Naive thymus-derived CD8-positive, alpha-beta T cell (primary cell): ENCODE measurements at regions not wholly inside any gene's neighbourhood (a gene's known extent, or its start where the extent isn't known, plus 50 kb on each side); places are given as distances from the start of the nearest gene placed in this dataset.
A peak's percentile ranks its signal among the peaks of the same experiment; 100 is the strongest.

ENCODE experiments used
- ATAC-seq, 2 donors: fragments of 150-1000 bp; cut with Tn5 transposase in 1 of 2; sonication (Bioruptor Pico), chemical (Tn5 transposase) in 1 of 2; 1 replicate in 1 of 2; 2 replicates in 1 of 2; pipeline ENCODE4 v1.10.0; 2021; ENCODE audit warnings: mild to moderate bottlenecking in 2 of 2, moderate library complexity in 2 of 2
- POLR2A ChIA-PET: fragments of 350-600 bp; sonication (Branson Sonifier 250); formaldehyde crosslinking; loops from one replicate; lab custom pipeline; 2021; ENCODE audit warnings: antibody characterized with exemption; lab: Charles Lee
- DNase-seq, 10 donors: peaks; one replicate each; pipeline versions ENCODE4 v3.0.0 to v3.0.0-alpha.2; 2020 to 2022
- H3K27ac Mint-ChIP-seq, 10 donors: one replicate each; pipeline ENCODE4 v1.8.0; 2020 to 2022; ENCODE audit warnings: mild to moderate bottlenecking in 10 of 10, mixed read lengths in 10 of 10, moderate library complexity in 4 of 10, inconsistent platforms in 1 of 10
- H3K27me3 Mint-ChIP-seq, 5 donors: one replicate each; pipeline ENCODE4 v1.8.0; 2021 to 2022; ENCODE audit warnings: mixed read lengths in 5 of 5
- H3K36me3 Mint-ChIP-seq, 3 donors: one replicate each; pipeline ENCODE4 v1.8.0; 2020 to 2022; ENCODE audit warnings: mixed read lengths in 3 of 3, mild to moderate bottlenecking in 2 of 3, inconsistent platforms in 1 of 3
- H3K4me1 Mint-ChIP-seq, 4 donors: one replicate each; pipeline ENCODE4 v1.8.0; 2021 to 2022; ENCODE audit warnings: mixed read lengths in 4 of 4
- H3K4me3 Mint-ChIP-seq, 10 donors: one replicate each; pipeline ENCODE4 v1.8.0; 2020 to 2022; ENCODE audit warnings: mild to moderate bottlenecking in 10 of 10, mixed read lengths in 10 of 10, moderate library complexity in 6 of 10, inconsistent platforms in 1 of 10
- H3K9me3 Mint-ChIP-seq, 9 donors: one replicate each; pipeline ENCODE4 v1.8.0; 2020 to 2022; ENCODE audit warnings: mixed read lengths in 9 of 9, mild to moderate bottlenecking in 3 of 9, inconsistent platforms in 1 of 9, moderate library complexity in 1 of 9

DNA sequence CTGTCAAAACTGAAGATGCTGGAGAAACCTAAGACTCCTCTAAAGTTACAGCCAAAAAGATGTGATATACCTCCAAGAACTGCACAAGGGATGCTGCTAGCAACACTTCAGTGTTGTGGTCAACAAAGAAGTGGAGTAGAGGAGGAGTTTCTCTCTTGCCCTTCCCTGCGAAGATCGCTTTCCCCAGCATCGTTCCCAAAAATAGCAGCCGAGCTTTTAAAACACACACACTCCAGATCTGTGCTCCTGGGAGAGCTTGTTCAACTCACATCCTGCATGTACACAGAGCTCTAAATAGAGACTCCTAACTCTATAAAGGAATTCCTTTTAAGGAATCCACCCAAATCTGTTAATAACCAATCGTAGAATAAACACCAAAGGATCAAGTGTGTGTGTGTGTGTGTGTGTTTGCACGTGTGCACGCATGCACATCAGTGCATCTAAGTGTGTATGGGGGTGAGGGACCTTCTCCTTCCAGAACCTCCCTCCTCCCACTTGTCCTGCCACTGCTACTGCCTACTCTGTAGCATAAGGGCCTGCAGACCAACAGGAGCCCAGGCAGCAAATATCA lies 58.5 kb downstream of the PSMG1 start:
- no peak overlapping the region for H3K27ac Mint-ChIP-seq
- no peaks in the 10 kb centered on the region for H3K27me3 Mint-ChIP-seq
- H3K4me3 Mint-ChIP-seq, result no peak overlapping the region
- H3K36me3 Mint-ChIP-seq, result peaks cover 0 to 8% (median 0%) of the 10 kb centered on the region in 3 donors
- no peak for ATAC-seq
- POLR2A ChIA-PET, result no interaction called here
- peaks cover 0 to 7% (median 0%) of the 10 kb centered on the region in 4 donors for H3K4me1 Mint-ChIP-seq
- peaks cover 4 to 22% (median 11%) of the 10 kb centered on the region in 9 donors for H3K9me3 Mint-ChIP-seq
- no peak for DNase-seq

DNA sequence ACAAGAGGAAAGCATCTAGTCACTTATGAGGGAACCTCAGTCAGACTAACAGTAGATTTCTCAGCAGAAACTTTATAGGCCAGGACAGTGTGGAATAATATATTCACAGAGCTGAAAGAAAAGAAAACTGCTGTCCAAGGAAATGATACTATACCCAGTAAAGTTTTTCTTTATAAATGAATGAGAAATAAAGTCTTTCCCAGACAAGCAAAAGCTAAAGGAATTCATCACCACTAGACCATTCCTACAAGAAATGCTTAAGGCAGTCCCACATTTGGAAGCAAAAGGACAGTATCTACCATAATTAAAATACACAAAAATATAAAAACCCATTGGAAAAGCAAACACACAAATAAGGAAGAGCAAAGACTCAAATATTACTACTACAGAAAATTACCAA lies 59.9 kb downstream of the PSMG1 start:
- DNase-seq (no peak), ATAC-seq (no peak)
- Mint-ChIP-seq H3K9me3 (peaks cover 4 to 22% (median 11%) of the 10 kb centered on the region in 9 donors), H3K27me3 (no peaks in the 10 kb centered on the region), H3K36me3 (peaks cover 0 to 8% (median 0%) of the 10 kb centered on the region in 3 donors), H3K27ac (no peak overlapping the region), H3K4me1 (peaks cover 0 to 7% (median 0%) of the 10 kb centered on the region in 4 donors), H3K4me3 (no peak overlapping the region)
- POLR2A ChIA-PET, result no interaction called here

DNA sequence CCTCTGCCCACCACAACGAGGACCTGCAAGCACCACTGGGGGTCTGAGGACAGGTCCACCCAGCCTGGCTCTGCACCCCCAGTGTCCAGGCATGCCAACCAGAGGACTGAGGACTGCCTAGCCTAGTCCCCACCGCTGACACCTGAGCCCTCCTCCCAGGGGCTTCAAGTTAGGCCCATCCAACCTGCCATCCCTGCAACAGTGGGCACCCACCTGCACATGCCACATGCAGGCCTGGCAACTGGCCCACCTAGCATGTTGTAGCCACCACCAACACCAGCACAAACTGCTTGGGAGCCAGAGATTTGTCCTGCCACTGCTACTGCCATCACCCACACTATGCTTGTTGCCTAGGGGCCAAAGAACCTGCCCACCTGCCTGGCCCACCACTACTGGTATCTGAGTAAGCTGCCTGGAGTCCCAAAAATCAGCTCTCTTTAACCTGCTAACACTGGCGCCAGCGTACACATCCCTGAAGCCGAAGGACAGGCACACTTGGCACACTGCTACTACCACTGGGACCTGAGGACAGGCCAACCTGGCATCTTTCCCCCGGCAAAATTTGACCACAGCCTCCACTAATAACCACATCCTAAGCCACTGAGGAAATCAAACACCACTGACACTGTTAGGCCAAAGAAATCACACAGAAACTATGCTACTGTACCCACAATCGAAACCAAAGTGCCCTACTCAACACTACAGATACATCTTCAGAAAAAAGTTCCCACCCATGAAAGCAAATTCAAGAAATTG lies 61.5 kb downstream of the PSMG1 start:
- H3K27ac Mint-ChIP-seq, result peak overlapping the region in 1 of 10 donors; percentile 2
- H3K9me3 Mint-ChIP-seq, result peaks cover 4 to 22% (median 11%) of the 10 kb centered on the region in 9 donors
- H3K4me3 Mint-ChIP-seq, result no peak overlapping the region
- peaks cover 0 to 8% (median 0%) of the 10 kb centered on the region in 3 donors for H3K36me3 Mint-ChIP-seq
- POLR2A ChIA-PET, result no interaction called here
- peaks cover 0 to 7% (median 0%) of the 10 kb centered on the region in 4 donors for H3K4me1 Mint-ChIP-seq
- ATAC-seq, result no peak
- no peak for DNase-seq
- peaks cover 0 to 4% (median 0%) of the 10 kb centered on the region in 5 donors for H3K27me3 Mint-ChIP-seq

DNA sequence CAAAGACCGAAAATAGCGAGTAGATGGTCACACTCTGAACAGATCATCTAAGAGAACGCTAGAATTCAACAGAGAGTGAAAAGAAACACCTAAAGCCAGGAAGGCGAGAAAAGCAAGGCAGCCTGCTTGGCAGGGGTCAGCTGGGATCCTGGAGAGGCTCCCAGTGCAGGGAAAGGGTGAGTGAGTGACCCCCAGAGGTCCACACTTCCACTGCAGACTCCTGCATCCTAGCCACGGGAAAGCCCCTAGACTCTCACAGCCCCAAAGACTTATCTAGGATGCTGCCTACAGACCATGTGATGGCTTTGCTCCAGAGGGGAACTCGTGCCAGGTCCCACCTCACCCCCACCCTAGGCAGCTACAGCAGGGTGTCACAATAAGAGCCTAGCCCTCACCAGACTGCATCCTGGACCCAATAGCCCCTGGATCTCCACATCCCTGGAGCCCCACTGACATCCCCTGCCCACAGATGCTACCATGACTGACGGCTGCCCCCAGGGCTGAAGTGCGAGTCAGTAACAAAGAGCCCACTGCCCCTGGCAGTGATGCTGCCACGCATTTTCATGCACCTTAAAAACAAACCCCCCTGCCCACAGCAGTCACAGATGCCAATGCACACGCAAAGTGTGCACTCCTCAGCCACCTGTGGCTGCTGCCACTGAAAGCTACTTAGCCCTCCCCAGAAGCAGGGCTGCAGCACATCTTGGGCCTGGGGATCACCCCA lies 62.2 kb downstream of the PSMG1 start:
- Mint-ChIP-seq H3K27me3 (peaks cover 0 to 4% (median 0%) of the 10 kb centered on the region in 5 donors), H3K27ac (no peak overlapping the region), H3K4me1 (peaks cover 0 to 7% (median 0%) of the 10 kb centered on the region in 4 donors), H3K36me3 (peaks cover 0 to 8% (median 0%) of the 10 kb centered on the region in 3 donors), H3K9me3 (peaks cover 4 to 22% (median 11%) of the 10 kb centered on the region in 9 donors), H3K4me3 (no peak overlapping the region)
- no peak for DNase-seq
- POLR2A ChIA-PET, result no interaction called here
- no peak for ATAC-seq

DNA sequence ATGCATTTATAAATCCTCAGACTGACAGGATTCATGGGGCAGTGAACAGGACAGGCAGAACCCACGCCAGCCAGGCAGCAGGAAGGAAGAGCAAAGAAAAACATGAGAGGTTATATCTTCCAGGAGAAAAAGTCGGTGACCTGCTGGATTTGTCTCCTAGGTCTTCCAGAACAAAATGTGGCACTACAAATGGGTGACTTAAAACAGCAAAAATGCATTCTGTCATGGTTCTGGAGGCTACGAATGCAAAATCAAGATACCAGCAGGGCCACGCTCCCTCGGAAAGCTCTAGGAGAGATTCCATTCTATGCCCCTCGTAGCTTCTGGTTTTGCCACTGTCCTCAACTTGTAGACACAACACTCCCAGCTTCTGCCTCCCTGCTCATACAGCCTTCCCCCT lies 63.4 kb downstream of the PSMG1 start:
- Mint-ChIP-seq H3K4me3 (no peak overlapping the region), H3K27ac (peak overlapping the region in 1 of 10 donors; percentile 3), H3K9me3 (peaks cover 4 to 22% (median 11%) of the 10 kb centered on the region in 9 donors), H3K4me1 (peaks cover 0 to 7% (median 0%) of the 10 kb centered on the region in 4 donors), H3K27me3 (peaks cover 0 to 4% (median 0%) of the 10 kb centered on the region in 5 donors), H3K36me3 (peaks cover 0 to 8% (median 0%) of the 10 kb centered on the region in 3 donors)
- DNase-seq (no peak), ATAC-seq (no peak)
- POLR2A ChIA-PET, result no interaction called here

DNA sequence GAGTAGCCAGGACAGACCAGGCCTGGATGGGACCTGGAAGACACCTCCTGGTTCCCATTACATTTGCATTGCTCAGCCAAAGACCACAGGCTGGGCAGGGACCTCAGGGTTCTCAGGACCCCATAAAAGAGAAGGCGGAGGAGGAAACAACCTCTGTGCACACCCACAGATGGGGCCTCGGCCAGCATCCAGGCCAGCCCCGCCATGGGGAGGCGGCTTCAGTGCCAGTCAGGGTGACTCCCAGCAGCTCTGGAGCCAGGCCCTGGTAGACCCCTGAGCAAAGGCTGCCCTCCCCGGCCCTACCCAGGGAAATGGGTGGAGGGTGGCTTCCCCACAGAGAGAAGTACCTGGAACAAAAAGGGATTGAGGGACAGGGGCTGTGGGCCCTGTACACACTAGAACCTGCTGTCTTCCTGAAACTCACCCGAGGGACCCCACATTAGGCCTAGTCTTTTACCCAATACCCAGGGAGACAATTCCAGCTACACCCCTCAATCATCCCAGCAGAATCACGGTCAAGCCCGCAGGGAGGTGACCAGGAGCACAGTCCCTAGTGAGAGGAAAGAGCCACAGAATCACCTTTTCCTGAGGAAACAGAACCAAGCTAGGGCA lies 64.5 kb downstream of the PSMG1 start:
- H3K27me3 Mint-ChIP-seq, result peaks cover 0 to 4% (median 0%) of the 10 kb centered on the region in 5 donors
- peaks cover 0 to 7% (median 0%) of the 10 kb centered on the region in 4 donors for H3K4me1 Mint-ChIP-seq
- no peak for ATAC-seq
- H3K27ac Mint-ChIP-seq, result peak overlapping the region in 2 of 10 donors; percentile 9 to 43
- DNase-seq, result no peak
- H3K36me3 Mint-ChIP-seq, result peaks cover 0 to 8% (median 0%) of the 10 kb centered on the region in 3 donors
- POLR2A ChIA-PET, result no interaction called here
- H3K4me3 Mint-ChIP-seq, result no peak overlapping the region
- peaks cover 4 to 17% (median 11%) of the 10 kb centered on the region in 9 donors for H3K9me3 Mint-ChIP-seq

DNA sequence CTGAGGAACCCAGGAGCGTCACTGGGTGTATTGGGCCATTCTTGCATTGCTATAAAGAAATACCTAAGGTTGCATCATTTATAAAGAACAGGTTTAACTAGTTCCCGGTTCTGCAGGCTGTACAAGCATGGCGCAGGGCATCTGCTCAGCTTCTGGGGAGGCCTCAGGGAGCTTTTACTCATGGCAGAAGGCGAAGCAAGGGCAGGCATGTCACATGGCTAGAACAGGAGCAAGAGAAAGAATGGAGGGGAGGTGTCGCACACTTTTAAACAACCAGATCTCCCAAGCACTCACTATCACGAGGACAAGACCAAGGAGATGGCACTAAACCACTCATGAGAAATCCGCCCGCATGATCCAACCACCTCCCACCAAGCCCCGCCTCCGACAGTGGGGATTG lies 65.2 kb downstream of the PSMG1 start:
- DNase-seq, result no peak
- Mint-ChIP-seq H3K27ac (no peak overlapping the region), H3K4me1 (peaks cover 0 to 7% (median 0%) of the 10 kb centered on the region in 4 donors), H3K27me3 (peaks cover 0 to 4% (median 0%) of the 10 kb centered on the region in 5 donors), H3K9me3 (peaks cover 2 to 14% (median 10%) of the 10 kb centered on the region in 9 donors), H3K4me3 (no peak overlapping the region), H3K36me3 (peaks cover 0 to 8% (median 0%) of the 10 kb centered on the region in 3 donors)
- POLR2A ChIA-PET, result no interaction called here
- no peak for ATAC-seq

DNA sequence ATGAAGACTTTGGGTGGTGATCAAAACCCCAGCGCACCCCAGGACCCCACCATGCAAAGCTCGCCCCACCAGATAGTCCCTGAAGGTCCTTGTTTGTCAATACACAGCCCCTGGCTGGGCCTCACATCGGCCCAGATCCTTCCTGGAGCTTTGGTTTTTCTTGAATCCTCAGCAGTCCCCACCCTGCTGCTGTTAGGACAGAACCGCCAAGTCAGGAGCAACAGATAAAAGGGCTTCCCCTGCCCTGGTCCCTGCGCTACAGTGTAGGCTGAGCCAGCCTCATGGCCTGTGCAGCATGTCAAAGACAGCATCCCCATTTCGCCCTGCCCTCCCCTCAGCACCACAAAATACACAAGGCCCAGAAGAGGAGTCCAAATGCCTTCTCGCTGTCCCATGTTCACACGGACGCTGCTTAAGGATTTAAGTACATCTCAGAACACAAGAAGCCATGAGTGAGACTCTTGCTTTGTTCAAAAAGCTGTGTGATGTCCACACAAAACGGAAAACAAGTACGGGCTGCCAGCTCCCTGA lies 65.7 kb downstream of the PSMG1 start:
- ATAC-seq, result no peak
- POLR2A ChIA-PET, result no interaction called here
- peaks cover 0 to 4% (median 0%) of the 10 kb centered on the region in 5 donors for H3K27me3 Mint-ChIP-seq
- H3K4me3 Mint-ChIP-seq, result no peak overlapping the region
- DNase-seq, result no peak
- peaks cover 2 to 12% (median 8%) of the 10 kb centered on the region in 9 donors for H3K9me3 Mint-ChIP-seq
- no peak overlapping the region for H3K27ac Mint-ChIP-seq
- peaks cover 0 to 7% (median 0%) of the 10 kb centered on the region in 4 donors for H3K4me1 Mint-ChIP-seq
- peaks cover 0 to 7% (median 0%) of the 10 kb centered on the region in 3 donors for H3K36me3 Mint-ChIP-seq

DNA sequence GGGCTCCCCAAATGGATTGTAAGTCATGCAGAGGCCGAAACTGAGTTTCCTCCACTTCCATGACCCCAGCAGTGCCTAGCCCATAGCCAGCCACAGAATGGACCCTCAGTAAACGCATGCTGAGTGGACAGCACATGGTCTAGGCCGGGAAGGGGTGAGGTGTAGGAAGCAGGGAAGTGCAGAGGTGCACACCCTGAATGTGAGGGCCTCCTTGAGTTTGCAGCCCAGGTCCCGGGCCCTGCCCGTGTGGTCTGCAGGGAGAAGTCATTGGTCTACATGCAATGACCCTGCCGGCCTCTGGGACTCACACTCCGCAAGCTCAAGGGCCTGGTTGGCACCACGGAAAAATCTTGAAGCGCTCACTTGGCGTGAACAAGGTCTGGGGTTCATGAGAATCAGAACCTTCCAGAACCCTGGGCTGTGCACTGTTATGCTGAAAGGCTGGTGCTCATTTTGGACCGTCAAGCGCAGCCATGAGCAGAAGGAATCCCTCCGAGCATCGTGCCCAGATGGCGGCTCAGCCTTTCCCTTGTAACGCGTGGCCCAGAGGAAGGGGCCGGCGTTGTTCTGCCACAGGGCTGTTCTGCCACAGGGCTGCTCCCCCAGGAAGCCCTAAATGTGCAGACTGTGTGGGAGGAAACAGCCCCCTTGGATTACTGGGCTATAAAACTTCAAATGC lies 66.4 kb downstream of the PSMG1 start:
- no peak overlapping the region for H3K27ac Mint-ChIP-seq
- POLR2A ChIA-PET, result no interaction called here

DNA sequence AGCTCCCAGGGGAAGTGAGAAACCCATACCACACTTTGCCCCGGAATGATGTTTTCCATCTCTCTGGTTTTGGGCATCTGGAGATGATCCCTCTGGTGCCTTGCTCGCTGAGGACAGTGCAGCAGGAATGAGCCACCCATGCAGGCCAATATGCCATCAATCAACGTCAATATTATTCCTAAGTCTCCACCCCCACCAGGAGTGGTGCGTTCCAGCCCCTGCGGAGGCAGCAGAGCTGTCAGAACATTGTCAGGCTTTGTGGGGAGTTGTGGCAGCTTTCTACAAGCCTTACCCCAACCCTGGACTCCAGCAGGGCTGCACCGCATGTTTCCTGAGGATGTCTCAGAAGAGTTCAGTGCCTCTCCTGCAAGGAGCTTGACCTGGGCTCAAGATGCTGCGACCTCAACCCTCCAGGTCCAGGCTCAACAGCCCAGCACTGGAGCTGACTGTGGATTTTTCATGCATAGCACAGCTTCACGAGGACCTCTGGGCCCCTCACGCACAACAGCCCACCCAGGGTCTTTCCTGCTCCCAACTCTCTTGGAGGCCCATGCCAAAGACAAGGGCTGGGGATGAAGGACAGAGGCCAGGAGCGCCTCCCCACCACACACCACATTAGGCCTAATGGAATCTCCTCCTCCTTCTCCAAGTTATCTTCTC lies 67.5 kb downstream of the PSMG1 start:
- Mint-ChIP-seq H3K9me3 (peaks cover 0 to 3% (median 0%) of the 10 kb centered on the region in 9 donors), H3K4me1 (no peaks in the 10 kb centered on the region), H3K27me3 (peaks cover 0 to 4% (median 0%) of the 10 kb centered on the region in 5 donors), H3K4me3 (no peak overlapping the region), H3K36me3 (no peaks in the 10 kb centered on the region), H3K27ac (no peak overlapping the region)
- POLR2A ChIA-PET, result no interaction called here
- ATAC-seq (no peak), DNase-seq (no peak)

More for the DNA sequence above, 66.4 kb downstream of the PSMG1 start:
- Mint-ChIP-seq H3K9me3 (peaks cover 0 to 7% (median 2%) of the 10 kb centered on the region in 9 donors), H3K36me3 (peaks cover 0 to 1% (median 0%) of the 10 kb centered on the region in 3 donors), H3K4me3 (no peak overlapping the region), H3K27me3 (peaks cover 0 to 4% (median 0%) of the 10 kb centered on the region in 5 donors), H3K4me1 (peaks cover 0 to 2% (median 0%) of the 10 kb centered on the region in 4 donors)
- ATAC-seq (no peak), DNase-seq (no peak)

DNA sequence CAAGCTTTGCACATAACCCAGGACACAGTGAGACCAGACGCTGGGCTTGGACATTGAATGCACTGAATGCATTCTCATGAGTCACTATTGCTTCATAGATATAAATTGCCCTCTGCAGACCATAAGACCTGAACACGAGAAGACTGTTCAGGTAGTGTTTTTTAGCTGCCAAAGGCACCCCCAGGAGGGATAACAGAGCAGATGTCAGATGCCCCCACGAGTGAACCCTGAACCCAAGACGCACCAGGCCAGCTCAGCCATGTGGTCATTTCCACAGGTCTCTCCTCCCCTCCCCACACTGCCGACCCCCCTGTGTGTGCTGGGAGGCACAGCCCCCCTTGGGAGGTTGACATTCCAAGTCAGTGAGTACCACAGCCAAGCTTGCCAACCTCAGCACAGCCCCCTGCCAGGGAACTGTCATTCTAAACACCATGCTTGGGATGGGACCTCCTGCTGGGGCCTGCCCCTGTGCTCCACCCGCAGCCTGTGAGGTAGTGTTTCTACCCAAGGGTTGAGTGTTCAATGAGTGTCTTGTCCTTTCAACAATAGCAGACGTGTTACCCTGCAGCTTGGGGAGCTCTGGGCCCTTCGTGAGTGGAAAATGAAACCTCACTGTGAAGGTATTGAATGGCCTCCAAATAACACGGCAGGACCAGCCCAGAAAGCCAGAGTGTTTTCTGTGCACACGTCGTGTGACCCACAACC lies 68.2 kb downstream of the PSMG1 start:
- DNase-seq (no peak), ATAC-seq (no peak)
- no peak overlapping the region for H3K27ac Mint-ChIP-seq
- POLR2A ChIA-PET, result no interaction called here
- peaks cover 0 to 4% (median 0%) of the 10 kb centered on the region in 5 donors for H3K27me3 Mint-ChIP-seq
- H3K4me1 Mint-ChIP-seq, result no peaks in the 10 kb centered on the region
- H3K9me3 Mint-ChIP-seq, result no peaks in the 10 kb centered on the region
- no peaks in the 10 kb centered on the region for H3K36me3 Mint-ChIP-seq
- H3K4me3 Mint-ChIP-seq, result no peak overlapping the region
